Peyer's patch (tissue), 4 donors: ENCODE measurements at regions not wholly inside any gene's neighbourhood (a gene's known extent, or its start where the extent isn't known, plus 50 kb on each side); places are given as distances from the start of the nearest gene placed in this dataset.

Experiments used
- DNase-seq, 3 donors: peaks; one replicate each; pipeline ENCODE4 v3.0.0-alpha.2; 2017 to 2019
- H3K27ac ChIP-seq, 4 donors: fragments of 200-600 bp; sonication (generic); one replicate each; pipeline ENCODE4 v1.5.1; 2016 to 2019
- H3K27me3 ChIP-seq, 2 donors: fragments of 200-600 bp; sonication (generic); one replicate each; pipeline ENCODE4 v1.5.1; 2019
- H3K36me3 ChIP-seq, 3 donors: fragments of 200-600 bp; sonication (generic); one replicate each; pipeline ENCODE4 v1.5.1; 2016 to 2019
- H3K4me1 ChIP-seq, 4 donors: fragments of 200-600 bp; sonication (generic); one replicate each; pipeline ENCODE4 v1.5.1; 2016 to 2019
- H3K4me3 ChIP-seq, 4 donors: fragments of 200-600 bp; sonication (generic); 1 replicate in 3 of 4; 2 replicates in 1 of 4; pipeline ENCODE4 v1.5.1; 2016 to 2019; ENCODE audit warnings: mild to moderate bottlenecking in 1 of 4
- H3K9me3 ChIP-seq, 4 donors: fragments of 200-600 bp; sonication (generic); one replicate each; pipeline ENCODE4 v1.5.1; 2016 to 2019; ENCODE audit warnings: mild to moderate bottlenecking in 1 of 4
- CTCF ChIP-seq, 6 experiments: fragments of 450-650 bp in 4 of 6; fragments of 200-600 bp in 2 of 6; sonication (generic) in 1 of 6; IDR thresholded peaks; one replicate each; pipeline ENCODE4 v1.5.1; 2017 to 2019; ENCODE audit warnings: antibody characterized with exemption in 6 of 6, mild to moderate bottlenecking in 3 of 6, moderate library complexity in 1 of 6
- POLR2A ChIP-seq, 2 donors: fragments of 450-650 bp; IDR thresholded peaks; one replicate each; pipeline ENCODE4 v1.5.1; 2017; ENCODE audit warnings: antibody characterized with exemption in 2 of 2, mild to moderate bottlenecking in 2 of 2, moderate library complexity in 2 of 2

- TF ChIP-seq POLR2A (IDR thresholded peaks at IDR 0.05): no peak
- TF ChIP-seq CTCF (IDR thresholded peaks at IDR 0.05): no peak
- Histone ChIP-seq H3K4me3 (no peak overlapping the region), H3K36me3 (no peaks in the 10 kb centered on the region), H3K4me1 (no peaks in the 10 kb centered on the region), H3K27me3 (no peaks in the 10 kb centered on the region), H3K9me3 (no peaks in the 10 kb centered on the region), H3K27ac (no peak overlapping the region)
- no peak for DNase-seq
Observed at GRCh38 chr9:16068476-16068875, 515.6 kb downstream of the CCDC171 start.

- H3K36me3 ChIP-seq: no peaks in the 10 kb centered on the region
- no peaks in the 10 kb centered on the region for H3K9me3 ChIP-seq
- H3K27ac ChIP-seq: no peak overlapping the region
- H3K4me3 ChIP-seq: no peak overlapping the region
- no peak for TF ChIP-seq CTCF (IDR thresholded peaks at IDR 0.05)
- no peaks in the 10 kb centered on the region for H3K4me1 ChIP-seq
- DNase-seq: no peak
- H3K27me3 ChIP-seq: no peaks in the 10 kb centered on the region
Observed at GRCh38 chr9:16069249-16069648, 516.4 kb downstream of the CCDC171 start.

- TF ChIP-seq POLR2A (IDR thresholded peaks at IDR 0.05) (no peak), CTCF (IDR thresholded peaks at IDR 0.05) (no peak)
- no peaks in the 10 kb centered on the region for H3K36me3 ChIP-seq
- no peaks in the 10 kb centered on the region for H3K9me3 ChIP-seq
- H3K27me3 ChIP-seq: no peaks in the 10 kb centered on the region
- H3K4me3 ChIP-seq: no peak overlapping the region
- no peak overlapping the region for H3K27ac ChIP-seq
- no peak for DNase-seq
- H3K4me1 ChIP-seq: no peaks in the 10 kb centered on the region
Observed at GRCh38 chr9:16069671-16070454, 517.0 kb downstream of the CCDC171 start.

GRCh38 chr9:16070455-16071145 lies 517.8 kb downstream of the CCDC171 start:
- DNase-seq: no peak
- no peaks in the 10 kb centered on the region for H3K27me3 ChIP-seq
- H3K4me1 ChIP-seq: no peaks in the 10 kb centered on the region
- no peak for TF ChIP-seq CTCF (IDR thresholded peaks at IDR 0.05)
- TF ChIP-seq POLR2A (IDR thresholded peaks at IDR 0.05): no peak
- H3K27ac ChIP-seq: no peak overlapping the region
- no peaks in the 10 kb centered on the region for H3K36me3 ChIP-seq
- no peak overlapping the region for H3K4me3 ChIP-seq
- H3K9me3 ChIP-seq: no peaks in the 10 kb centered on the region

- Histone ChIP-seq H3K36me3 (no peaks in the 10 kb centered on the region), H3K27me3 (no peaks in the 10 kb centered on the region), H3K27ac (no peak overlapping the region), H3K4me1 (no peaks in the 10 kb centered on the region), H3K4me3 (no peak overlapping the region), H3K9me3 (no peaks in the 10 kb centered on the region)
- TF ChIP-seq POLR2A (IDR thresholded peaks at IDR 0.05) (no peak), CTCF (IDR thresholded peaks at IDR 0.05) (no peak)
- DNase-seq: no peak
Observed at GRCh38 chr9:16071400-16071799, 518.6 kb downstream of the CCDC171 start.
